ENCODE measurements at regions not wholly inside any gene's neighbourhood (a gene's known extent, or its start where the extent isn't known, plus 50 kb on each side); places are given as distances from the start of the nearest gene placed in this dataset.

DNA sequence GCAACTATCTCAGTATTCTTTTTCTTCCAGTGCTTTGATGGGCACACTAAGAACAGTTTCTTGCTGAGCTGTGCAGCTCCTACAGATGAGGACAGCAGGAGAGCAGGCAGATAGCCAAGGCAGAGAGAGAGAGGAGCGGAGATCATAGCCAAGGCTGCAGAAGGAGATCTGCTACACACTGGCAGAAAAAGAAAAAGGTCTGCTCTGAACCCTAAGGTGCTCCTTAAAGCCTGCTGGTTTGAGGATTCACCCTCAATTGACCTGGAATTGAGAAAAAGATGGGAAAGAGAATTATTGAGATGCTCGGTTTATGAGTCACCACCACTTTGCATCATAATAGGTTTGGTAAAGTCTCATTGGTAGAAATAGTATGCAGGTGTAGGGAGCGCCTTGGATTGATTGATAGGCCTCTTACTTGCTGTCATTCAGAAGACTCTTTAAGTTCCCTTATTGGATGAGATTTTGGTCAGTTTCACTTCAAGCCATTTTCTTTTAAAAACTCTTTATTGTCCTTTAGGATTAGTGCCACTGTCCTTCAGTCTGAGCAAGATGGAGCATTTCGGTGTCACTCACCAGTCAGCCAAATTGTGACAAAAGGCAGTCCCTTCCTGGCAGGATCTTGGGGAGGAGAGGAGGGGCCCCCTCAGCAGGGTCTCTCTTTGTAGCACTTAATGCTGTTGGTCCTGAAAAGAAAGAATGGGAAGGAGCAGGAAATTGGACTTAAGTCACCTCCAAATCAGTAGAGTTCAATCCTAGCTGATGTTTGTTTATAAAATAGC, 685.0 kb downstream of the ADGRL2 start:
- TF ChIP-seq, protein P1, sequence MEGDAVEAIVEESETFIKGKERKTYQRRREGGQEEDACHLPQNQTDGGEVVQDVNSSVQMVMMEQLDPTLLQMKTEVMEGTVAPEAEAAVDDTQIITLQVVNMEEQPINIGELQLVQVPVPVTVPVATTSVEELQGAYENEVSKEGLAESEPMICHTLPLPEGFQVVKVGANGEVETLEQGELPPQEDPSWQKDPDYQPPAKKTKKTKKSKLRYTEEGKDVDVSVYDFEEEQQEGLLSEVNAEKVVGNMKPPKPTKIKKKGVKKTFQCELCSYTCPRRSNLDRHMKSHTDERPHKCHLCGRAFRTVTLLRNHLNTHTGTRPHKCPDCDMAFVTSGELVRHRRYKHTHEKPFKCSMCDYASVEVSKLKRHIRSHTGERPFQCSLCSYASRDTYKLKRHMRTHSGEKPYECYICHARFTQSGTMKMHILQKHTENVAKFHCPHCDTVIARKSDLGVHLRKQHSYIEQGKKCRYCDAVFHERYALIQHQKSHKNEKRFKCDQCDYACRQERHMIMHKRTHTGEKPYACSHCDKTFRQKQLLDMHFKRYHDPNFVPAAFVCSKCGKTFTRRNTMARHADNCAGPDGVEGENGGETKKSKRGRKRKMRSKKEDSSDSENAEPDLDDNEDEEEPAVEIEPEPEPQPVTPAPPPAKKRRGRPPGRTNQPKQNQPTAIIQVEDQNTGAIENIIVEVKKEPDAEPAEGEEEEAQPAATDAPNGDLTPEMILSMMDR (IDR thresholded peaks at IDR 0.05): no peak
- TF ChIP-seq EZH2phosphoT487 (IDR thresholded peaks at IDR 0.05): peak; percentile 85
- no peak for TF ChIP-seq EZH2 (IDR thresholded peaks at IDR 0.05)
